HG03521 (cell line): ENCODE measurements at regions not wholly inside any gene's neighbourhood (a gene's known extent, or its start where the extent isn't known, plus 50 kb on each side); places are given as distances from the start of the nearest gene placed in this dataset.

ENCODE experiments used
- ATAC-seq: cut with Tn5 transposase; IDR thresholded peaks from one replicate; pipeline ENCODE4 v1.9.1; 2021; ENCODE audit warnings: mild to moderate bottlenecking, moderate library complexity; ENCODE audit not compliant: unreplicated experiment

DNA sequence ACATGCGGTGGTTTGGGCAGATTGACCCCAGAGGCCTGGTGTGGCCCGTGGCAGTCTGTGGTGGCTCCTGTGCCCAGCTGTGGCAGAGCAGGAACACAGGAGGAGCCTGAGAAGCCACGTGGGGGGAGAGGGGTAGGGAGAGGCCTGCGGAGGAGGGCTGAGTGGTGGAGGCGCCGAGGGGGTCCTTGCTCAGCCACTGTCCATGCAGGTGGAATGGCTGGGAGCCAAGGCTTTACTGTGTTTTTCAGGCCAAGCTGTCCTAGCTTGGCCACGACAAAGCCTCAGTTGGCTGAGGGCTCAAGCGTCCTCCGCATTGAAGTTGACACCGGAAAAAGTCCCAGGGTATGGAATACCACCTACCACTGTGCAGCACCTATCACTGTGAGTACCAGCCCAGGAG, 107.0 kb downstream of the VEGFA start:
- no peak for ATAC-seq

DNA sequence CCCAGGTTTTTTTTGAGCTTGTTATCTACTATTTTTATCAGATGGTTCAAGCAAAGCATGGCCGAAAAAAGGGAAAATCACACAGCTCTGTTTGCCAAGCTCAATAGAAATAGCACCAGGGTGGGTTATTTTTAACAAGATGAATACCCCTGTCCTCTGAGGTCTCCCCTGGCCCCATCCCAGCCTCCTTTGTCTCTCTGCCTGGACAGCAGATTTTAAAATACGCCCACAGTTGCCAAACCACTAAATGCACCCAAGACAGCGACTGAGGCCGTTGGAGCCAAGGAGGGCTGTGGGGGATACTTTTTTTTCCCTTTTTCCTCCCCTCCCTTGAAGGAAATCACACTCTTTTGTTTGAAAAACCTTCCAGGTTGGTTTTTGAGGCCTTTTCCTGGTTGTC, 106.6 kb downstream of the VEGFA start:
- ATAC-seq: no peak

DNA sequence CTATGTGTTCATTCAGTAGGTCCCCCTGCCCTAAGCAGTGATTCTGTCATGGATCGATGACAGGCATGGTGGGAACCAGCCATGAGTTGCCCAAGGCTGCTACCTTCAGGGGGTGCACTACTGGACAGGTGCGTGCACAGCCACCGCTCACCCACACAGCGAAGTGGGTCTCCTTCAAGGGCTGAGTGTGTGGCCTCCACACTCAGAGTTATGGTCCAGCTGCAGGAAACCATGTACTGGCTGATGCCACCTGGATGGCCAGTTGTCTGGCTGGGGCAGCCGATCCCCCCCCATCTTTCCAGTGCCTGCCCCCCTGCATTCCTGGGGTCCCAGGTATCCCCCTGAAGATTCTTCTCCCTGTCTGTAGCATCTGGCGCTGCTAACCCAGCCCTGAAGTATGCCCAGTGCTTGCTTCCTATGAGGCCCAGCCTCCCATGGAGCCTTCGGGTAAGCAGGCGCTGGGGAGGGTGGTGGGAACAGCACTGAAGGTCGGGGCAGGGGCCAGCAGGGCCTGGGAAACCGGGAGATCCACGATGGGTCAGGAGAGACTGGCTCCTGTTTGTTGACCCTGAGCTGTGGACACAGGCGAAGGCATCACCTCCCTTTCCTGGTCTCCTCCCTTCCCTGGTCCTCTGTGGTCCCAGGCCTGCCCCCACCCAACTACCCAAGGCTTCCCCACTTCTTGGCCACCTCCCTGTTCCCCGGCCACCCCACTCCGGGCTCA, 106.0 kb downstream of the VEGFA start:
- ATAC-seq: no peak

DNA sequence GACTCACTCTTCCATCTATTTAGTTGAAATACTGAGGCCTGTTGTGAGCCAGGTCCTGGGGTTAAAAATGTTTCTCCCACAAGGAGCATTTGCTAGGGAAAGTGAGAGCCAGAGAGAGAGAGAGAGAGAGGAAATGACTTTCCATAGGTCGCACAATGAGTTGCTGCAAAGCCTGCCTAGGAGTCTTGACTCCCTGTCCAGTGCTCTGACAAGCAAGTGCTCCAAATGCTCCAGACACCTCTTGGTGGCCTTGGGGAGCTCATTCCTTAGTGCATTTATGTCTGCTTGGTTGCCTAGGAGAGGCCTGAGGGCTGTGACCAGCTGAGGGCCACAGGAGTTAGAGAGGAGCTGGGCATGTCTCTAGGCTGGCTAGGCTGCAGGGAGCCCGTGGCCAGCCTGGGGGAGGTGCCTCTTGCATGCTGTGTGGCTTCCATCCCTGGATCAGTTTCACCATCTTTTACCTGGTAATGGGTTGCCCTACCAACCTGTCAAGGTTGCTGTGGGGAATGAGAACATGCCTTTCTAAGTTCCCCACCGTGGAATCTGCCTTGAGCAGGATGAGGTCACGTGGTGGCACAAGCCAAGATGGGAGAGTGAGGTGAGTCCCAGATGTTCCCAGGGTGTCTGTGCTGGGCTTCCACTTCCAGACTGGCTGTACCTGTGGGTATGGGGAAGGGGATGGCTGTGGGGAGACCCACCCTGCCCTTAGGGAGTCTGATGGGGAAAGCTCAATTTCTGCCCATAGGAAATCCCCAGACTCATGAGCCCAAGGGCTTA, 105.0 kb downstream of the VEGFA start:
- ATAC-seq: no peak

DNA sequence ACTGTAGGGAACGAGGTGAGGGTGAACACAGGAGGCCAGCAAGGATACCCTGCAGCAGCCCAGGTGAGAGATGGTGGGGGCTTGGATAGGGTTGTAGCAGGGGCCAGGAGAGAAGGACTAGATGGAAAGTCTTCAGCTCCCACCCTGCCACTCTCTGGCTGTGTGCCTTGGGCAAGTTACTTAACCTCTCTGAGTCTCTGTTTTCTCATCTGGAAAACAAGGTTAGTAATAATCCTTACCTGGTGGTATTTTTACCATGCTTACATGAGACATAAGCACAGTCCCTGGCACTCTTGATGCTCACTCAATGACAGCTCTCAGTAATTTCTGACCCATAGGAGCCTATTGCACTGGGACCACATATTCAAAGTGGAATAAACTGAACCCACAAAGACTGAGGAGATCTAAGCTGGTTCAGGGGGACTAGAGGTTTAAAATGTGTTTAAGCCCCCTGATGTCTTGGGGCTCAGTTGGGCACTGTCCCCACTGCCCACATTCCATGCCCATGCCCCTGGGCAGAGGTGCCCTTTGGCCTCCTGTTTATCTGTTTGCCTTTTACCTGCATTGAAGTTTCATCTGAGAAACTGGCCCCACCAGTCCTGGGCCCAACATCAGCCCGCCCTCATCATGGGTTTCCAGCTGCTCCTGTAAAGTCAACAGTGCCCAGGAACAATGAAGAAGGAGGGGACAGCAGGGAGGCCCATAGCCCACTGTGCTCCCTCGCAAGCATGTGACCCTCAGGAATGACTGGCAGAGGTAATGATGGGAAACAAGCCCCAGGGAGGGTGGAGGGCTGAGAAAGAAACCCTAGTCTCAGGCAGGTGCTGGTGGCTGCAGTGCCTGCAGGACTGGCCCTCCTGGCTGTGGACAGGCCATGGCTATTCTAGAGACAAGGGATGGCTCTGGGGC, 104.0 kb downstream of the VEGFA start:
- ATAC-seq: no peak

DNA sequence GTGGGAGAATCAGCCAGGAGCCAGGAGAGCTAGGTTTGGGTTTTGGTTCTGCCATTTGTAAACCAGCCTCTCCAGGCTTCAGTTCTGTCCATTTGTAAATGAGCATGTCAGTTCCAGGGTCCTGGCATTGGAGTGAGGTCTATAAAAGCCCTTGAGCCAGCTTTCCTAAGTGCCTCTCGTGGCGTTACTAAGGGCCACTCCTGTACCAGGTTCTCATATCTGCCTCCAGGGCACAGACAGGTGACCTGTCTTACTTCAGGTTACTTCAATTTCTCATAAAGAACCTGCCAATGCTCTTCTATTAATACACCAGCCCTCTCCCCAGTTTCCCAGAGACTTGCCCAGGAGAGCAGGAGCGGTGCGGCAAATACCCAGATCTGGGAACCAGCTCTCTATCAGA, 101.9 kb downstream of the VEGFA start:
- ATAC-seq: no peak

DNA sequence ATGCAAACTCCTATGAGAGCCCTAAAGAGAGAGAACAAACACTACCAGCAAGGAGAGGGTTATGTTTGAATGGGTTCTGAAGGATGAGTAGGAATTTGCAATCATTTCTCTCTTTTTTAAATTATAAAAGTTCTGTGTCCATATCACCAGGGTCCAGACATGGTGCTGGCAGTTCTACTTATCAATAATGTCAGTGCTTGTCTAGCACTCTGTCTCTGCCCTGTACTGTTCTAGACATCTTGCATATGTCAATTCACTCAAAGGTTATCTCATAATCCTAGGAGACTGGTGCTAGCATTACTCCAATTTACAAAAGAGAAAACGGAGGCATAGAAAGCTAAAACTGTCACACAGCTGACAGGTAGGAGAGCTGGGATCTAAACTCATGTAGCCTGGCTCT, 101.3 kb downstream of the VEGFA start:
- no peak for ATAC-seq

DNA sequence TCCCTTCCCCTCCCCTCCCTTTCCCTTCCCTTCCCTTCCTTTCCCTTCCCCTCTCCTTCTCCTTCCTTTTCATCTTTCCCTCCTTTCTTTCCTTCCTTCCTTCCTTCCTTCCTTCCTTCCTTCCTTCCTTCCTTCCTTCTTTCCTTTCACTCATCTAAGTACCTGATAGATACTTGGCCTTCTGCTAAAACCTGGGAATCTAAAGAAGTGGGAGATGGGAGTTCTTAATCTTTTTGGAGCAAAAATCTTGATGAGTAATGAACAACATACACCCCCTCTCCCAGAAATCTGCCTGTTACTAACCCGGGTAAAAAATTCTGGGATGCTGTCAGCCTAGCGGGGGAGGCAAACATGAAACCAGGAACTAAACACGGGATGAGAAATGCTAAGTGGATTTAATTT, 100.7 kb downstream of the VEGFA start:
- ATAC-seq: no peak

DNA sequence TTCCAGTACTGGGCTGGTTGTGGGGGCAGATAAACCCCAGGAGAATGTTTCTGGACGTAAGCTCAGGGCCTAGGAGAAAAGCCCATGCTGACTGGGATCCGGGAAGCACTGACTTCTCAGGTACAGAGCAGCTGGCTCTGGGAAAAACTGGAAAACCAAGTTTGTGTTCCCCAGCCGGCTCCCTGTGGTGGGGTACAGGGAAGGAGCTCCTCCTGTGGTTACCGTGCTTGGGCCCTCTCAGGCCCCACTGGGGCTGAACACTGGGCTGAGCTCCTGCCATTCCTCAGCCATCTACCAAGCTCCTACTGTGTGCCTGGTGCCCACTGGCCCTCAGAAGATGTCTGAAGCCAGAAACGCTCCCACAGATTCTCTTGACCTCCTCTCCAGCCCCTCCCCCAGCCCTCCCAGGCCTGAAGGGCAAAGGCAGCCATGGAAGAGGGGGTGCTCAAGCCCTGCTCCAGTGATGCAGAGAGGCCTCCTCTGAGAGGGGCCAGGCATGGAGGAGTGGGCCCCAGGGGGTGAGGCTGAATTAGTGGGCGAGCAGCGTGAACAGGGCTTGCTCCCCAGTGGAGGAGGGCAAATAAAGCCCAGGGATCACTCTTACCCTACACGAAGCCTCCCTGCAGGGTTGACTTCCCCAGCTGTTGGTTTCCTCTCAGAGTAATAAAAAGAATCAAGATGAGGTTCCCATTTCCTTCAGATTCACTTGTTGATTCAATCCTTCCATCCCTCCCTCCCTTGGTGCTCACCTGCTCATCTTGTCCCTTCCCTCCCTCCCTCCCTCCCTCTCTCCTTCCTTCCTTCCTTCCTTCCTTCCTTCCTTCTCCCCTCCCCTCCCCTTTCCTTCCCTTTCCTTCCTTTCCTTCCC, 100.0 kb downstream of the VEGFA start:
- ATAC-seq: no peak

DNA sequence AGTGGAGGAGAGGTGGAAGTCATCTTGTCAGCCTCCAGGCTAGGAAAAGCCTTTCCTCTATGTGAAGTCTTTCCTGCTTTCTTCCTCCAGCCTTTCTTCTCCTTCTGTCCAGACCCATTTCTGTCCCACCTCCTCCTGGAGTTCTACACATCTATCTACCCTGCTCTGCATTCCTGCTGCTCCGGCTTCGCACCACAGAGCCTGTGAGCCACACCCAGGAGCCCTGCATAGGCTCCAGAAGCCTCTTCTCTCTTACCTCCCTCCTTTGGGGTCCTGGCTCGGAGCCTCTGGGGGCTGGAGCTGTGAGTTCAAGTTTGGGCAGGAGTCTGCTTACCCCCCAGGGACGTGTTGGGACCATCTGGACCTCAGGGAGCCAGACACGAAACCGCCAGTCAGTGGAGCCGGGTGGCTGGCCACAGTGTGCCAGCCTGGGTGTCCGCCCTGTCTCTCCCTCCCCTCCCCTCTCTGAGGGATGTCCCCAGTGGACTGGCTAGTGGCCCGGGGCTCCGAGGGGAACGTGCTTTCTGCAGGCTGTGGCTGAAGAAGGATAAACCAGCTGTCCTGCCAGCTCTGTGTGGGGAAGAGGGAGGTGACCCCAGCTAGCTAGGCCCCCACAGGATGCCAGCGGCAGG, 99.2 kb downstream of the VEGFA start:
- ATAC-seq: no peak

DNA sequence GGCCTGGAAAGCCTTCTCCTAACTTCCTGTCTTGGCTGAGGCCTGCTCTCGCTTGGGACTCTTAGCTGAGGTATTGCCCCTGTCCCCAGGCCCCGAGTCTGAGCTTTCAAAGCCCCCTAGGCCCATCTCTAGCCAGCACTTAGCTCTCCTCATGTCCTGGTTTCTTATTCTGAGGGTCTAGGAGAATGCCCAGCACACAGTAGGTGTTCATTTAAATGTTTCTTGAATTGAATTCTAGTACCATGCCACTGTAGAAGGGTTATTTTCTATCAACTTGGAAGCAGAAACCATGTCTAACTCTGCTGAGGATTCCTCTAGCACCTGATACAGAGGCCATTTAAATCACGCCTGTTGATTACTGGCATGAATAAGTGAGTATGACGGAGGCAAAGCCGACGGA, 98.5 kb downstream of the VEGFA start:
- ATAC-seq: no peak

DNA sequence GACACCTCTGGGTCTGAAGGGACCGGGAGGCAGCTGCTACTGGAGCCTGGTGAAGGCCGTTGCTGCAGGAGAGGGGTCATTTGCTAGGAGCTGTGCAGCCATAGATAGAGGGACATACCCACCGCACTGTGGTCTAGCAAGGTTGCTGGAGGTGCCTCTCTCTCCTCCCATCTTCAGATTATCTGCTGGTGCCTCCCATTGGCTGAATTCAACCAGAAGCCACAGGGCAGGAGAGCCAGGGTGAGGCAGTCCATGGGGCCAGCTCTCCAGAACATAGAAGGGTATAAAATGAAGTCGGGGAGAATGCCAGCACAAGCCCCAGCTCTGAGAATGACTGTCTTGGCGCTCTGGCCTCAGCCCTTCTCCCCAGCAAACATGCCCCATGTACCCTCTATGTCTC, 98.0 kb downstream of the VEGFA start:
- no peak for ATAC-seq

DNA sequence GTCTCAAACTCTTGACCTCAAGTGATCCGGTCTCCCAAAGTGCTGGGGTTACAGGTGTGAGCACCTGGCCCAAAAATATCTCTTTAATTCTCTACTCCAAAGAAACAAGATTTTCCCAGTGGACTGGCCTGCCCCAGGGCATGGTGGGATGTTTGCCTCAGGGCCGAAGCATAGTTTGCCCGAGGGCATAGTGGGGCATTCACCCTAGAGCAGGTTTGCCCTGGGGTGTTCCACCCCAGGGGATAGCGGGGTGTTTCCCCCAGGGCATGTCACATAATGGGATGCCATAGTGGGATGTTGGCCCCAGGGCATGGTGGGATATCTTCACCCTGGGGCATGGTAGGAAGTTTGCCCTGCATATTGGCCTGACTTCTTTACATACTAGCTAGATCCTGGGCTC, 97.2 kb downstream of the VEGFA start:
- no peak for ATAC-seq

DNA sequence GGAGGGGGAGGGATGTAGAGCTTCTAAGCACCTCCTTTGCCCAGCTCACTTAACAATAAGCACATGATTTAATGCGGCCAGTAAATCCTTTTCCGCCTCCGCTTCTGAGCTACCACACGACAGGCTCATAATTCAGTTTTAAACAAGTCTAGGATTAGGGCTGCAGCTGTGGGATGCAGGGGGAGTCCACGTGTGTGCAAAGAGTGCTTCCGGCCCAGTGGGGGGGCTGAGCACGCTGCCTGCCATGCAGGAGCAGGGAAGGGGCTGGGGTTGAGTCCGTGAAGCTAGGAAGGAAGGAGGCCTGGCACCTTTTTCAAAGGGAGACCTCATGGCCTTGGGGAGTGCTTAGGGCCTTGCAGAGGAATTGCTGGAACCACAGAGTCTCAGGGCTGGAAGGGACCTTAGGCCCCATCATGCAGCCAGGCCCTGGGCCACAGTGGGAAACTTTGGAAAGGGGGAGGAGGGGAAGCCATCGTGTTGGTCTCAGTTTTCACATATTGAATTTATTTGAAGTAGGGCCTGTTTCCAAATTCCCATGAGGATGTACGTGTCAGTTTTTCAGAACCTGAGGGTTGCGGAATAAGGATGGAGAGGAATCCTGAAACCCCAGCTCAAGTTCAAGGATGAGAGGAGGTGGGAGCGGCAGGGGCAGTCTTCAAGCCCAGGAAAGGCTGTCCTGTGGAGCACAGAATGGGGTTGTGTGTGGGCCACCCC, 96.1 kb downstream of the VEGFA start:
- ATAC-seq: no peak

DNA sequence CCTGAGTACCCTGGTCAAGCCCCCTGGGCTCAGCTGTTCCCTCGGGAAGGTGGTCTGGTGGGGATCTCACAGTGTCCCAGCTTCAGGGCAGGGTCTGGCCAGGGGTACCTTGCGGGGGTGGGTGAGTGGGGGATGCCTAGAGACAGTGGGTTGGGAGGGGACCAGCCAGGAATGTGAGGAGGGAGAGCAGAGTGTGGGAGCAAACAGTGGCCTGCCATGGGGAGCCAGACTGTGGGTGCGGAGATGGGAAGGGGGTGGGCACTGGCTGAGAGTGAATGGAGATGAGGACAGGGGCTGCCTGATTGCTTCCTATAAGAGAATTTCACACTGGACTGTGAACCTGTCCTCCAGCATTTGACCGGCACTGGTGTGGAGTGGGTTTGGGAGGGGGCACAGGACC, 95.1 kb downstream of the VEGFA start:
- ATAC-seq: no peak

DNA sequence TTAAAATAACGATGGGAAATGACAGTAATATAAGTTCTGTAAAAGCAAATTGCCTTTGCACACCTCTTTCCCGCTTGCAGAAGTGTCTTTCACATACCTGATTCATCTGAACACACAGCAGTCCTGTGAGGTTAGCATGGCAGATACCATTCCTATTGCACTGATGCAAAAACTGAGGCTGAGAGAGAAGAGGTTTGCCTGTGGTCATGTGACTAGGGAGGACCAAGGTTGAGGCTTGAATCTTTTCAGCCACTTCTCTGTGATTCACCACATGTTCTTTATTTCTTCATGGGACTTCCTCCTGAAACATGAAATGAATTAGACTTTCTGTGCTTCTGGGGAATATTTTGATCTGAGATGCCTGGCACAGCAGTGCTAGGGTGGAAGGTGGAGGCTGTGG, 92.9 kb downstream of the VEGFA start:
- no peak for ATAC-seq

DNA sequence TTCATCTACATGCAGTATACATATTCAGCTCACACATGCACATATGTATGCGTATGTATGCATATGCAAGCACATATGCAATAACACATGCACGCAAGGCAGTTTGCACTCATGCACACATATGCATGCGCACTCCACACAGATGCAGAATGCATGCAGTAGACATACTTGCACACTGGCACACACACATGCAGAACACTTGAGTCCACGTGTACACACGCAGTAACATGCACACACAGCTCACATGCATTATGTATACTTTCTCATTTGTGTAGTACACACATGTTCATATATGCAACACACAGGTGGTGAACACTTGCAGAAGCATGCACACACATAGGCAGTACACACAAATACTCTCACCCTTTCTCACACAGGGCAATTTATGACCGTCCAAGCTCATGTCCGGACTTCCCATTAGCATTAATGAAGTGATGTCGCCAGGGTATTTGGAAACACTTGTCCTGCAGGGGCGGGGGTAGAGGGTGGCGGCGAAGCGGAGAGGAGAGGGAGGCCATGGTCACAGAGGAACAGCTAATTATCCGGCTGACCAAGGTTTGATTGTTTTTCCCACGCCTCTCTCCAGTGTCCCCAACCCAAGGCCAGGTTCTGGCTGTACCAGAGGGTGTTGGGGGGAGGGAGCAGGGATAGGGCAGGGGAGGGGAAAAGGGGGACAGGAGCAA, 91.3 kb downstream of the VEGFA start:
- ATAC-seq: no peak

DNA sequence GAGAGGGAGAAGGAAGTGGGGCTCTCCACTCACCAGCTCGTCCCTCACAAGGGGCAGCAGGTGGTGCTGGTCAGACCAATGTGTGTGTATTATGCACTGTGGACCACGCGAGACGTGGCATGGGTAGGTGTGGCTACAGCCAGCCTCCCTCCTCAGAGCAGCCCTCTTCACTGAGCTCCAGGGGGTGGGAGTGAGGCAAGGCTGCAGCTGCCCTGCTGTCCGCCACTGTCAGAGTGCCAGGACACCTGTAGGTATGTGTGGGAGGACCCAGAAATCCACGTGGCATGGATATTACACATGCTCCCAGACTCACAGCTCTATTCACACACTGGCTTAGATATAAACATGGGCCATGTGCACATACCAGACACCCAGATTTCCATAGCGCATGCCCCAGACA, 90.3 kb downstream of the VEGFA start:
- no peak for ATAC-seq

DNA sequence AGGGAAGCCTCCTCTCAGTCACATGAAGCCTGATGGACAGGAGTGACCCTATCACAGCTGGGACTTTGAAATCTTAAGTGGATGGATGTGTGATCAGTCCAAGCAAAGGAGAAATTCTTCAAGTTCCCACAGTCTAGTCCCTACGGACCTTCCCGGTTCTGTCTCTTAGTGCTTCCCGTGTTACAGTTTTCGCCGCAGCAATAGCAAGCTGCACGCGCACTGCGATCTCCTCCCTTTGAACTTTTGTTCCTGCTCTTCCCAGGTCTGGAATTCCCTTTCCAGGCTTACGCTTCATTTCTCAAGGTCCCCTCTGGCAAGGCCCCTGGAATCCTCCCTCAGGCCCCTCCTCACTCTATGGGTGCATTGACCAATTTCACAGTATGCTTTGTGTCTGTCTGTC, 89.2 kb downstream of the VEGFA start:
- no peak for ATAC-seq
